ENCODE measurements at regions not wholly inside any gene's neighbourhood (a gene's known extent, or its start where the extent isn't known, plus 50 kb on each side); places are given as distances from the start of the nearest gene placed in this dataset.

- TF ChIP-seq CTCF (conservative IDR thresholded peaks at IDR 0.05) = no peak
Measured at GRCh38 chr5:56575821-56576220, 239.5 kb upstream of the MAP3K1 start.

GRCh38 chr5:56574778-56575177, 240.6 kb upstream of the MAP3K1 start:
- TF ChIP-seq CTCF (conservative IDR thresholded peaks at IDR 0.05) = no peak
- H3K27ac ChIP-seq = no peak overlapping the region

More at GRCh38 chr5:56575821-56576220, 239.5 kb upstream of the MAP3K1 start:
- H3K27ac ChIP-seq = no peak overlapping the region

GRCh38 chr5:56569566-56569965, 245.8 kb upstream of the MAP3K1 start:
- no peak overlapping the region for H3K27ac ChIP-seq
- no peak for TF ChIP-seq CTCF (conservative IDR thresholded peaks at IDR 0.05)

DNA sequence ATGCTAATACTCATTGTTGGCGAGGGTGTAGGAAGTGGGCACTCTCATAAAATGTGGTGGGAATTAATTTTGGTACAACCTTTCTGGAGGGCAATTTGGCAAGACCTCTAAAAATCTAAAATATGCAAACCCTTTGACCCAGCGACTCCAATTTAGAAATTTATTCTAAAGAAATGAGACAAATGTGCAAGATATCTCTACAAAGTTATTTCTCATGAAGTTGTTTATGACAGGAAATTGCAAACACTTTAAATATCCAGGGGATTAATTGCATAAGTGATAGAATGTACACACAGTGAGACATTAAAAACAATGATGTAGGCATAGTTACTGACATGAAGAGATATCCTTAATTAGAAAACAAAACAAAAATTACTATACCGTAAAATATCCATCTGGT, 246.3 kb upstream of the MAP3K1 start:
- no peak overlapping the region for H3K27ac ChIP-seq
- no peak for TF ChIP-seq CTCF (conservative IDR thresholded peaks at IDR 0.05)

GRCh38 chr5:56567278-56567677, 248.1 kb upstream of the MAP3K1 start:
- TF ChIP-seq CTCF (conservative IDR thresholded peaks at IDR 0.05) = no peak
- no peak overlapping the region for H3K27ac ChIP-seq

DNA sequence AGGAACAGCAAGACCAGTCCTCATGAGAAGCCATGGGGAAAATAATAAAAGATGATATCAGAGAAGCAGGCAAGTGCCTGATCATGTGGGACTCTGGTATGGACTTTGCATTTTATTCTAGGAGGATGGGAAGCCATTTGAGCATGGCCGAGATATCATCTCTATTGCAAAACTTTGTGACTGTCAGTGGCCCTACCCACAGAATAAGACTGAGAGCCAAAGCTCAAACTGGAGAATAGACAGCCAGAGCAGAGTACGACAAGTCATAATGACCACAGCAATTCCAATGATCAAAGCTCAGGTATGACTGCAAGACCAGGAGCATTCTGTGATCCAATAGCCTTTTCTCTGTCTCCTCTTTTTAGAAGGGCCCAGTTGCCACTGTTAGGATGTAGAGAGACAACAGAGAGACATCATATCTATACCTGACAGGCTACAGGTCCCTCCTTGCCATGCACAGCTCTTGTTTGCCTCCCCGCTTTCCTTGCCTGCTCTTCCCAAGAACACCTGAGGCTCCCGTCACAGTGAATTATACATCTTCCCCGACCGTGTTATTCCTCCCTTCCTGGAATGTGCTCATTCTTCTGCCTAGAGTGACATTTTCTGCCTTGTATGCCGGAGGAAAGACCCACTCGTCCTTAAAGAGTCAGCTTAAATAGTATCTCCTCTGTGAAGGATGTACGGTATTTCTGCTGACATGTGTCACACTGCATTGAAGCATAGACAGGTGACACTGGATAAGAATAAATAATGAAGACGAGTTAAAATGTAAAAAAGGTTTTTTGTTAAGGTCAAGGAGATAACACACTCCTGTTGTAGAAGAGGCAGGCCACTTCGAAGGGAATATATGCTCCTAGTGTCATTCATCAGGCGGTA, 248.7 kb upstream of the MAP3K1 start:
- TF ChIP-seq CTCF (conservative IDR thresholded peaks at IDR 0.05) = no peak
- H3K27ac ChIP-seq = no peak overlapping the region

DNA sequence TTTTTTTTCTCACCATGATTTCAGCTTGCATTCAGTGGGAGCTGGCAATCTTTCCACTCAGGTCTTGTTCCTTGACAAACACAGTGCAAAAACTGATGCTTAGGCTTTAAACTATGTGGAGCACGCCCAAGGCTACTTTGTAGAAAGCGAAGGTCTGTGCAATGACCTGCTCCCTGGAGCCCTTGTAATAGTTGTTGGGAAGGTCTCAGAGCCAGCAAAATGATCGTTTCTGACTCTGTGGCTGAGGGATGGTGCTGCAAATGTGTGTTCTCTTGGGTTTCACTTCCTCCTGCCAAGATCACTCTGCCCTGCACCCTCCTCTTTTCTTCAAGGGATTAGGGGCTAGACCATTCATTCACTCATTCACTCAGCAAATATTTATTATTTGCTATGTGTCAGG, 249.7 kb upstream of the MAP3K1 start:
- no peak for TF ChIP-seq CTCF (conservative IDR thresholded peaks at IDR 0.05)

More for the DNA sequence above, 249.7 kb upstream of the MAP3K1 start:
- no peak overlapping the region for H3K27ac ChIP-seq
